SK-N-SH treated with all-trans-retinoic acid at 6 μM for 48 hours (cell line): ENCODE measurements at regions not wholly inside any gene's neighbourhood (a gene's known extent, or its start where the extent isn't known, plus 50 kb on each side); places are given as distances from the start of the nearest gene placed in this dataset.

Source experiments
- ATAC-seq: fragments of 200-7000 bp; cut with Tn5 transposase; 3 replicates; pipeline ENCODE4 v1.9.1; 2020; ENCODE audit warnings: mild to moderate bottlenecking, moderate library complexity
- ARNTL ChIP-seq: fragments of 450-650 bp; formaldehyde crosslinking; IDR thresholded peaks from 2 replicates; pipeline ENCODE4 v1.5.0; 2020; ENCODE audit warnings: low read depth, mild to moderate bottlenecking, moderate library complexity, borderline replicate concordance
- BACH2 ChIP-seq: fragments of 250-450 bp; sonication (Bioruptor Pico); IDR thresholded peaks from 2 replicates; pipeline ENCODE4 v1.9.0; 2021; ENCODE audit warnings: mild to moderate bottlenecking, borderline replicate concordance
- CSDC2 ChIP-seq: fragments of 250-450 bp; sonication (Bioruptor Pico); IDR thresholded peaks from 2 replicates; pipeline ENCODE4 v1.5.0; 2020; ENCODE audit warnings: mild to moderate bottlenecking, moderate library complexity
- CSRNP3 ChIP-seq: fragments of 250-450 bp; sonication (Bioruptor Pico); IDR thresholded peaks from 2 replicates; pipeline ENCODE4 v1.5.1; 2021; ENCODE audit warnings: mild to moderate bottlenecking, moderate library complexity
- ESRRG ChIP-seq: fragments of 250-450 bp; sonication (Bioruptor Pico); IDR thresholded peaks from 2 replicates; pipeline ENCODE4 v1.6.1; 2021; ENCODE audit warnings: mild to moderate bottlenecking
- GLIS3 ChIP-seq: fragments of 250-450 bp; sonication (Bioruptor Pico); IDR thresholded peaks from 2 replicates; pipeline ENCODE4 v1.5.0; 2020; ENCODE audit warnings: mild to moderate bottlenecking, moderate library complexity
- ISL1 ChIP-seq: fragments of 250-450 bp; sonication (Bioruptor Pico); IDR thresholded peaks from 2 replicates; pipeline ENCODE4 v2.1.2; 2022; ENCODE audit warnings: mild to moderate bottlenecking, moderate library complexity
- OSR1 ChIP-seq: fragments of 250-450 bp; sonication (Bioruptor Pico); IDR thresholded peaks from 2 replicates; pipeline ENCODE4 v1.8.0; 2022; ENCODE audit warnings: moderate library complexity, mild to moderate bottlenecking, inconsistent platforms
- PATZ1 ChIP-seq: fragments of 250-450 bp; sonication (Bioruptor Pico); IDR thresholded peaks from 2 replicates; pipeline ENCODE4 v1.8.0; 2020; ENCODE audit warnings: mild to moderate bottlenecking, moderate library complexity, borderline replicate concordance
- POU6F1 ChIP-seq: fragments of 250-450 bp; sonication (Bioruptor Pico); IDR thresholded peaks from 2 replicates; pipeline ENCODE4 v1.8.0; 2021; ENCODE audit warnings: low read depth, mild to moderate bottlenecking, moderate library complexity, borderline replicate concordance
- PPARA ChIP-seq: fragments of 250-450 bp; sonication (Bioruptor Pico); IDR thresholded peaks from 2 replicates; pipeline ENCODE4 v1.5.0; 2020; ENCODE audit warnings: mild to moderate bottlenecking, borderline replicate concordance
- RARB ChIP-seq: fragments of 250-450 bp; sonication (Bioruptor Pico); IDR thresholded peaks from 2 replicates; pipeline ENCODE4 v1.8.0; 2021; ENCODE audit warnings: mild to moderate bottlenecking, moderate library complexity
- SNAI2 ChIP-seq: fragments of 250-450 bp; sonication (Bioruptor Pico); IDR thresholded peaks from 2 replicates; pipeline ENCODE4 v1.5.0; 2020; ENCODE audit warnings: mild to moderate bottlenecking, moderate library complexity
- TCF4 ChIP-seq: fragments of 250-450 bp; sonication (Bioruptor Pico); IDR thresholded peaks from 2 replicates; pipeline ENCODE4 v1.8.0; 2021; ENCODE audit warnings: mild to moderate bottlenecking, moderate library complexity, borderline replicate concordance
- TOX ChIP-seq: fragments of 250-450 bp; sonication (Bioruptor Pico); IDR thresholded peaks from 2 replicates; pipeline ENCODE4 v1.8.0; 2021; ENCODE audit warnings: mild to moderate bottlenecking, moderate library complexity, borderline replicate concordance
- TSHZ2 ChIP-seq: fragments of 250-450 bp; sonication (Bioruptor Pico); IDR thresholded peaks from 2 replicates; pipeline ENCODE4 v1.5.0; 2020; ENCODE audit warnings: mild to moderate bottlenecking, moderate library complexity
- ZC3H10 ChIP-seq: fragments of 250-450 bp; sonication (Bioruptor Pico); IDR thresholded peaks from 2 replicates; pipeline ENCODE4 v1.5.1; 2021; ENCODE audit warnings: mild to moderate bottlenecking, moderate library complexity
- ZNF565 ChIP-seq: fragments of 450-650 bp; formaldehyde crosslinking; conservative IDR thresholded peaks from 2 replicates; pipeline ENCODE4 v1.5.0; 2020; ENCODE audit warnings: low read depth, mild to moderate bottlenecking, moderate library complexity
- ZNF70 ChIP-seq: fragments of 450-650 bp; formaldehyde crosslinking; IDR thresholded peaks from 2 replicates; pipeline ENCODE4 v1.5.0; 2020; ENCODE audit warnings: mild to moderate bottlenecking, moderate library complexity
- ZNF8 ChIP-seq: fragments of 450-650 bp; formaldehyde crosslinking; IDR thresholded peaks from 2 replicates; pipeline ENCODE4 v1.5.0; 2020; ENCODE audit warnings: mild to moderate bottlenecking, moderate library complexity
- TF ChIP-seq, protein P1 (sequence below): fragments of 250-450 bp; sonication (Bioruptor Pico); IDR thresholded peaks from 2 replicates; pipeline ENCODE4 v1.5.1; 2020; ENCODE audit warnings: low read depth, mild to moderate bottlenecking, moderate library complexity

DNA sequence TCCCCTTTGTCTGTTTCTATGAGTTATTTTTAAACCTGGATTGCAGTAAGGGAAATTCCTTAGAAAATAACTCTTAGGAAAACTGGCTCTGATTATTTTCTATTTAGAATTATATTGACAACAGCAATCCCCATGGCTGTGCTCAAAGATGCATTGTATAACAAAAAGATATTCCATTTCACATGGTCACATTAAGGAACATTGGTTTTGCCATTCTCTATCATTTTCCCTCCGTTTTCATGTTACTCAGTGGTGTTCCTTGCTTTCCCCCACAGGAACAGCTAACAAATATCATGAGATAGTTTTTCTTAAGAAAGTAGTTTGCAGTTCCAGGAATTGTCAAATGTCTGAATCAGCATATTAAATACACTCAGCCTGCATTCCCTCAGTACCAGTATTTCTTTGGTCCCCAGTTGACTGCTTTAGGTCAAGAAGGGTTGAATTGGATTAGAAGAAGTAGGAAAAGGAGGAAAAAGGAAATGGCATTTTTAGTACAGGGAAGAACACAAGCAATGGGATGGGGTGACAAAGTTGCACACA, 436.7 kb downstream of the TNS3 start:
- TF ChIP-seq ZNF70 (CRISPR knock-in tag), result no peak
- TF ChIP-seq TOX (CRISPR knock-in tag), result no peak
- TF ChIP-seq RARB (CRISPR knock-in tag), result no peak
- TF ChIP-seq CSRNP3 (CRISPR knock-in tag), result no peak
- TF ChIP-seq CSDC2 (CRISPR knock-in tag), result no peak
- TF ChIP-seq, protein P1, sequence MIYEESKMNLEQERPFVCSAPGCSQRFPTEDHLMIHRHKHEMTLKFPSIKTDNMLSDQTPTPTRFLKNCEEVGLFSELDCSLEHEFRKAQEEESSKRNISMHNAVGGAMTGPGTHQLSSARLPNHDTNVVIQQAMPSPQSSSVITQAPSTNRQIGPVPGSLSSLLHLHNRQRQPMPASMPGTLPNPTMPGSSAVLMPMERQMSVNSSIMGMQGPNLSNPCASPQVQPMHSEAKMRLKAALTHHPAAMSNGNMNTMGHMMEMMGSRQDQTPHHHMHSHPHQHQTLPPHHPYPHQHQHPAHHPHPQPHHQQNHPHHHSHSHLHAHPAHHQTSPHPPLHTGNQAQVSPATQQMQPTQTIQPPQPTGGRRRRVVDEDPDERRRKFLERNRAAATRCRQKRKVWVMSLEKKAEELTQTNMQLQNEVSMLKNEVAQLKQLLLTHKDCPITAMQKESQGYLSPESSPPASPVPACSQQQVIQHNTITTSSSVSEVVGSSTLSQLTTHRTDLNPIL (CRISPR knock-in tag), result no peak
- TF ChIP-seq ESRRG (CRISPR knock-in tag), result no peak
- no peak for TF ChIP-seq PPARA
- no peak for TF ChIP-seq TSHZ2 (CRISPR knock-in tag)
- no peak for ATAC-seq

- TF ChIP-seq ISL1 (CRISPR knock-in tag) (peak; percentile 38; the same call in 1 of the 2 replicates), ARNTL (CRISPR knock-in tag) (no peak), PATZ1 (CRISPR knock-in tag) (no peak), TOX (CRISPR knock-in tag) (no peak)
- ATAC-seq, result no peak
Measured at GRCh38 chr7:47143339-47143738, 438.6 kb downstream of the TNS3 start.

- no peak for ATAC-seq
- TF ChIP-seq OSR1 (CRISPR knock-in tag) (no peak), GLIS3 (CRISPR knock-in tag) (no peak), TOX (CRISPR knock-in tag) (no peak), CSRNP3 (CRISPR knock-in tag) (no peak)
Measured at GRCh38 chr7:47142867-47143175, 439.1 kb downstream of the TNS3 start.

DNA sequence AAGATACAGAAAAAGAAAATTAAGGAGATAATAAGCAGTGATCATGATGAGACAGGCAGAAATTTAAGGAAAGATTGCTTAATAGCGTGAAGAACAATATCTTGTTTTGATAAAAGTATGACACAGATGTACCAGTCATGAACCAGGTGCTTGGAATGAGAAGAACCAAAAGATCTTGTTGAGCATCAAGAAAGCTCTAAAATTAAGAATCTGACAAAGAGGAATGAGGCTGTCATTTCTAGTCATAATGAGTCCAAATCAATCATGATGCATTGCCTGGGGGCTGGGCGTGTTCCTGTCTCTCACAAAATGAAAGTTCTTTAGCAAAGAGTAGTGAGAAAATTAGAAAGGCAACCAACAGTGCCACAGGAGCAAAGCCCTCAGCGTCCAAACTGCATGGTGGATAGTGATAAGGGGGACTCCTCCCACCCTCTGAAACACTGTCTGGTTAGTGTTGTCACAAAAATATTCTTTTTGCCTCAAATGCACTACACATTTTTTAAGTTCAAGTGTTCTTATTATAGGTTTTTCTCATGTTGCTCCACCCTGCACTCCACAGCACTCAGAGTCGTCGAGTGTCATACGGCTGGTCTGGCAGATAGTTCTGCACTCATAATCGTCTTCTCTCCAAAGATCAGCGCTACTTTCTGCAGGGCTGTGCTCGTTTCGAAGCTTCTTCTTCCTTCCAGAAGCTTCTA, 439.6 kb downstream of the TNS3 start:
- ATAC-seq, result no peak

More for the DNA sequence above, 439.6 kb downstream of the TNS3 start:
- TF ChIP-seq ZNF565 (no peak), TCF4 (CRISPR knock-in tag) (no peak), ZC3H10 (CRISPR knock-in tag) (no peak), GLIS3 (CRISPR knock-in tag) (no peak), ZNF8 (no peak), CSDC2 (CRISPR knock-in tag) (no peak), RARB (CRISPR knock-in tag) (no peak), ISL1 (CRISPR knock-in tag) (no peak), TOX (CRISPR knock-in tag) (no peak), OSR1 (CRISPR knock-in tag) (no peak), BACH2 (CRISPR knock-in tag) (no peak), PPARA (no peak), POU6F1 (CRISPR knock-in tag) (no peak), SNAI2 (CRISPR knock-in tag) (no peak)
